NT2/D1 (cell line): ENCODE measurements at regions not wholly inside any gene's neighbourhood (a gene's known extent, or its start where the extent isn't known, plus 50 kb on each side); places are given as distances from the start of the nearest gene placed in this dataset.

Experiments used
- YY1 ChIP-seq: IDR thresholded peaks from 2 replicates; pipeline ENCODE4 v1.6.1; 2011; ENCODE audit not compliant: insufficient read length, insufficient read depth
- ZNF274 ChIP-seq: IDR thresholded peaks from 2 replicates; pipeline ENCODE4 v1.6.1; 2011; ENCODE audit warnings: mild to moderate bottlenecking, low read depth, low read length

GRCh38 chr10:57968328-57969016 is 299.2 kb downstream of the IPMK start:
- no peak for TF ChIP-seq ZNF274
- TF ChIP-seq YY1: no peak
